Esophagus (tissue), 2 donors: ENCODE measurements at regions not wholly inside any gene's neighbourhood (a gene's known extent, or its start where the extent isn't known, plus 50 kb on each side); places are given as distances from the start of the nearest gene placed in this dataset.

Source experiments
- H3K27ac ChIP-seq, 2 donors: one replicate each; pipeline ENCODE4 v1.5.1; 2013; ENCODE audit warnings: low read depth in 2 of 2, mild to moderate bottlenecking in 2 of 2, inconsistent platforms in 1 of 2, low read length in 1 of 2, moderate library complexity in 1 of 2
- H3K27me3 ChIP-seq, 2 donors: one replicate each; pipeline ENCODE4 v1.6.1; 2013; ENCODE audit warnings: low read length in 2 of 2, control low read depth in 1 of 2, mild to moderate bottlenecking in 1 of 2; ENCODE audit not compliant: insufficient read depth in 2 of 2, control insufficient read depth in 1 of 2
- H3K36me3 ChIP-seq, 2 donors: one replicate each; pipeline ENCODE4 v1.6.1; 2013; ENCODE audit warnings: low read length in 1 of 2; ENCODE audit not compliant: control insufficient read depth in 2 of 2, insufficient read depth in 2 of 2
- H3K4me1 ChIP-seq, 2 donors: one replicate each; pipeline ENCODE4 v1.6.1; 2013; ENCODE audit warnings: low read length in 1 of 2; ENCODE audit not compliant: control insufficient read depth in 2 of 2, insufficient read depth in 2 of 2
- H3K4me3 ChIP-seq, 2 donors: one replicate each; pipeline ENCODE4 v1.5.1; 2013; ENCODE audit warnings: low read length in 2 of 2, mild to moderate bottlenecking in 2 of 2, low read depth in 1 of 2, moderate library complexity in 1 of 2
- H3K9me3 ChIP-seq, 2 donors: one replicate each; pipeline ENCODE4 v1.6.1; 2013; ENCODE audit warnings: mild to moderate bottlenecking in 2 of 2, low read depth in 1 of 2, low read length in 1 of 2, moderate library complexity in 1 of 2; ENCODE audit not compliant: control insufficient read depth in 2 of 2, insufficient read depth in 1 of 2
- WGBS, 2 donors: extraction: QIAGEN DNeasy Blood & Tissue Kit; methylation state at CpG; one replicate each; pipeline ENCODE4 v1.1.7; 2013; 5-methylcytosine and 5-hydroxymethylcytosine counted together
- donor health status: healthy with polysubstance abuse.
- donor health status: Bipolar disorder and iron deficiency.

GRCh38 chr18:51404620-51405019, 207.1 kb upstream of the MEX3C start:
- WGBS, 2 donors, result 51 to 61% methylated on average over 2 of the region's 2 CpGs
- no peak overlapping the region for H3K27ac ChIP-seq
- H3K9me3 ChIP-seq, result no peaks in the 10 kb centered on the region
- H3K36me3 ChIP-seq, result no peaks in the 10 kb centered on the region
- no peaks in the 10 kb centered on the region for H3K4me1 ChIP-seq
- H3K27me3 ChIP-seq, result no peaks in the 10 kb centered on the region
- H3K4me3 ChIP-seq, result no peak overlapping the region

- Histone ChIP-seq H3K36me3 (no peaks in the 10 kb centered on the region), H3K27me3 (no peaks in the 10 kb centered on the region), H3K4me3 (no peak overlapping the region), H3K4me1 (no peaks in the 10 kb centered on the region), H3K9me3 (no peaks in the 10 kb centered on the region), H3K27ac (no peak overlapping the region)
- WGBS, 2 donors, result 70 to 73% methylated on average over 4 of the region's 4 CpGs
These were observed 208.4 kb upstream of the MEX3C start for GRCh38 chr18:51405683-51406477.

- H3K4me1 ChIP-seq, result no peaks in the 10 kb centered on the region
- WGBS, 2 donors, result 73 to 81% methylated on average over 8 of the region's 8 CpGs
These were observed 220.4 kb upstream of the MEX3C start for GRCh38 chr18:51417643-51418483.

GRCh38 chr18:51425475-51425874, 228.0 kb upstream of the MEX3C start:
- Histone ChIP-seq H3K4me1 (no peaks in the 10 kb centered on the region), H3K4me3 (no peak overlapping the region), H3K27me3 (no peaks in the 10 kb centered on the region), H3K9me3 (no peaks in the 10 kb centered on the region), H3K27ac (no peak overlapping the region), H3K36me3 (no peaks in the 10 kb centered on the region)
- WGBS, 2 donors, result 70 to 76% methylated on average over 6 of the region's 6 CpGs

More at GRCh38 chr18:51417643-51418483, 220.4 kb upstream of the MEX3C start:
- Histone ChIP-seq H3K9me3 (no peaks in the 10 kb centered on the region), H3K36me3 (no peaks in the 10 kb centered on the region), H3K4me3 (no peak overlapping the region), H3K27ac (no peak overlapping the region), H3K27me3 (no peaks in the 10 kb centered on the region)

GRCh38 chr18:51425889-51426288, 228.4 kb upstream of the MEX3C start:
- Histone ChIP-seq H3K27me3 (no peaks in the 10 kb centered on the region), H3K9me3 (no peaks in the 10 kb centered on the region), H3K27ac (no peak overlapping the region), H3K4me1 (no peaks in the 10 kb centered on the region), H3K4me3 (no peak overlapping the region), H3K36me3 (no peaks in the 10 kb centered on the region)
- 51 to 58% methylated on average over 3 of the region's 3 CpGs for WGBS, 2 donors

GRCh38 chr18:51426996-51427395, 229.5 kb upstream of the MEX3C start:
- H3K9me3 ChIP-seq, result no peaks in the 10 kb centered on the region
- no peaks in the 10 kb centered on the region for H3K27me3 ChIP-seq
- no peak overlapping the region for H3K4me3 ChIP-seq
- no peak overlapping the region for H3K27ac ChIP-seq
- no peaks in the 10 kb centered on the region for H3K36me3 ChIP-seq
- WGBS, 2 donors, result 45 to 48% methylated on average over 2 of the region's 2 CpGs
- no peaks in the 10 kb centered on the region for H3K4me1 ChIP-seq

GRCh38 chr18:51429644-51430043, 232.2 kb upstream of the MEX3C start:
- H3K36me3 ChIP-seq, result no peaks in the 10 kb centered on the region
- H3K27ac ChIP-seq, result no peak overlapping the region
- H3K4me3 ChIP-seq, result no peak overlapping the region
- no peaks in the 10 kb centered on the region for H3K4me1 ChIP-seq
- no peaks in the 10 kb centered on the region for H3K27me3 ChIP-seq
- H3K9me3 ChIP-seq, result no peaks in the 10 kb centered on the region

- Histone ChIP-seq H3K27me3 (no peaks in the 10 kb centered on the region), H3K9me3 (no peaks in the 10 kb centered on the region), H3K36me3 (no peaks in the 10 kb centered on the region), H3K4me1 (no peaks in the 10 kb centered on the region), H3K4me3 (no peak overlapping the region), H3K27ac (no peak overlapping the region)
- 80 to 81% methylated on average over 1 of the region's 1 CpG for WGBS, 2 donors
These were observed 233.1 kb upstream of the MEX3C start for GRCh38 chr18:51430538-51430937.

GRCh38 chr18:51433296-51433695, 235.8 kb upstream of the MEX3C start:
- H3K4me1 ChIP-seq, result no peaks in the 10 kb centered on the region
- WGBS, 2 donors, result 84% methylated on average over 4 of the region's 4 CpGs
- H3K27me3 ChIP-seq, result peaks cover 0 to 3% of the 10 kb centered on the region in 2 donors
- no peak overlapping the region for H3K27ac ChIP-seq
- no peak overlapping the region for H3K4me3 ChIP-seq
- no peaks in the 10 kb centered on the region for H3K9me3 ChIP-seq
- H3K36me3 ChIP-seq, result no peaks in the 10 kb centered on the region
